ENCODE measurements at regions not wholly inside any gene's neighbourhood (a gene's known extent, or its start where the extent isn't known, plus 50 kb on each side); places are given as distances from the start of the nearest gene placed in this dataset.
A peak's percentile ranks its signal among the peaks of the same experiment; 100 is the strongest.
"Not testable (repeated sequence)": the region's sequence is repeated elsewhere in the genome, so short reads cannot be mapped to it uniquely, and the experiment has no call there.

DNA sequence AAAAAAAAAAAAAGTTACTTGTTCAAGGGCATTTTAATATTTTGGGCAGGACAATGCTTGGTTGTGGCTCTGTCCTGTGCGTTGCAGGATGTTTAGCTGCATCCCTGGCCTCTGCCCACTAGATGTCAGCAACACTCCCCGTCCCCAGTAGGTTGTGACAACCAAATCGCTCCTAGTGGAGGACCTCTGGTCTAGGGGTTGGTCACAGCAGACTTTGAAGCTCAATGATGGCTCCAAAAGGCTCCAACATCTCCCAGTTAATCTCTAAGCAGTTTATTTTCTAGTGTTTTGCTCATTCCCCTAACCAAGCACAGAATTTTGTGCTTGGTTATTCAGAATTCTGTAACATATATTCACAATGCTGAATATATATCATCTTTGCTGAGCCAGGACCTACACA lies 67.0 kb downstream of the CHRNA1 start:
- peak; percentile 54 to 57 for DNase-seq

DNA sequence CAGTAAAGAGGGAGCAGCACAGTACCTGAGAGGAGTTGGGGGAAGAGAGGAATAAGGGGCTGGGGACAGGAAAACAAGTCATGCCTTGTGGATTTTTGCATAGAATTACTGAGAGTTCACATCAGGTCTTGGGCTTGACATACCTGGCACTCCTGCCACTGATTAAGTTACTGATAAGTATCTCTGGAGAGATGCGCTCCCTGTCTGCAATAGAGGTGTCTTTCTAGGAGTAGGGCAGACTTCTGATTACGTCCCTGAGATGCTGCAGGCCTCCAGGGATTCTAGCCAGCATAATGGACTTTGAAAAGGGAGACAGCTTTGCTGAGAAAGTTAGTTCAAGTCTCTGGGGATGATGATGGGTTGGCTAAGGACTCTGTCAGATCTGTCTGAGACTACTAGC lies 69.4 kb downstream of the CHRNA1 start:
- no peak for DNase-seq

DNA sequence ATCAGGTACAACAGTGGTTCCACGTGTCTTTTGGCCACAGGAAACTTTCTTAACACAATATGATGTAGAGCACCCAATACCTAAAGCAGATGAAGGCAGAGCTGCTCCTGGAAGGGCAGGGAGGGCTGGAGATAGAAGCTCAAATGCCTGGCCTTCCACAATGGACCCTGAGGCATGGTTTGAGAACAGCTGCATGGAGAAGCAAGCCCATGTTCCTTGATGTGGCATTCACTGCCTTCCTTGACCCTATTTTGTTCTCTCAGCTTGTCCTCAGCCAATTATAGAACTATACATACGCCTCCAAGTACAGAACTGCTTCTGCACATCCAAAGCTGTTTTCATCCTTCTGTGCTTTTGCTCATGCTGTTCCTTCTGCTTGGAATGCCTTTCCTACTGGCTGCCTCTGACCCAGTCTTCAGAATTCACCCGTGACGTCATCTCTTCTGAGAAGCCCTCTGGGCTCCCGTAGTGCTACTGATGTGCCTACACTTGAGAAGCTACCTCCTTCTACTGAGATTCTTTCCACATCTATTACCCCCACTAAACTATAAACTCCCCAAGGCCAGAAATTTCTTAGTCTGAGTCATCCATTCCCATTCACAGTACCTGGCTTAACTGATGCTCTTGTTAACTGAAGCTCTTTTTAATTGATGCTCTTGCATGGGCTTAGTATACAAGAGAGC lies 69.9 kb downstream of the CHRNA1 start:
- no peak for DNase-seq

DNA sequence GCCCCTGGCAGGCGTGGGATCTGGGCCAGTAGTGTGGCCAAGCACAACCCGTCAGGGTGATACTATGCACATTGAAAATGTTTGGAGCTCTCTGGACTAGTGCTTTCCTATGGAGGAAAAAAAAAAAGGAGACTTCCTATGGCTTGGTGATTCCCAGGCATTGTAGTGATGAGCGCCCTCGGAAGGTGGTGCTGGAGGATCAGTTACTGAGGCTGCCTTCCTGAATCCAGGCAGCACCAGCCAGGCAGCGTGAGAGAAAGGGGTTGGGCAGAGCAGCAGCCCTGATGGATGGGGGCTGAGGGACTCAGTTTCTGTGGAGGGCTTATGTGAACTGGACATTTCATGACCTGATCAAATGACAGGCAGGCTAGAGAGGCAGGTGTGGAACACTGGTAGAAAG lies 70.9 kb downstream of the CHRNA1 start:
- DNase-seq = no peak

DNA sequence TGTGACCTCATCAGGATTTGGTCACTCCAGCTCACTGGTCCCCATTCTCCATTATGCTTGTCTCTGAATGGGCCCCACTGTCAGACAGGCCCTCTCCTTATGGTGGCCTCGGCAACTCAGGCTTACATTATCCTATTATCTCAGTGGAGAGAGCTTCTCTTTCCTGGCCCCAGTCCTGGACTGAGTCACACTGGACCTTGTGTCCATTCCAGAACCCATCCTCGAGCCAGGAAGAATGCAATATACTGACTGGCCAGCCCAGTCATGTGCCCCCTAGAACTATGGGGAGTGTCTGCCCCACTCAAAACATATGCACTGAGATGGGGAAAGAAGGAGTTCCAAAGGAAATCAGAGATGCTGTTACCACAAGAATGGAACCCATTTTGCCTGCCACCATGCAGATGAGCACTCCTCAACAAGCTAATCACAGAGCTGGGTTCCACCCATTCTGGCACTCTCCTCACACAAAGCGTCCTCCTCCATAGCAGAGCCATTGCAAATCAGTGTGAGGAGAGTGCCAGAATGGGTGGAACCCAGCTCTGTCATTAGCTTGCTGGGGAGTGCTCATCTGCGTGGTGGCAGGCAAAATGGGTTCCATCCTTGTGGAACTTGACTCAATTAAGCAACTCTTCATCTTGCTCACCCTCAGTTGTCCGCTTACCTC lies 71.9 kb downstream of the CHRNA1 start:
- no peak for DNase-seq

DNA sequence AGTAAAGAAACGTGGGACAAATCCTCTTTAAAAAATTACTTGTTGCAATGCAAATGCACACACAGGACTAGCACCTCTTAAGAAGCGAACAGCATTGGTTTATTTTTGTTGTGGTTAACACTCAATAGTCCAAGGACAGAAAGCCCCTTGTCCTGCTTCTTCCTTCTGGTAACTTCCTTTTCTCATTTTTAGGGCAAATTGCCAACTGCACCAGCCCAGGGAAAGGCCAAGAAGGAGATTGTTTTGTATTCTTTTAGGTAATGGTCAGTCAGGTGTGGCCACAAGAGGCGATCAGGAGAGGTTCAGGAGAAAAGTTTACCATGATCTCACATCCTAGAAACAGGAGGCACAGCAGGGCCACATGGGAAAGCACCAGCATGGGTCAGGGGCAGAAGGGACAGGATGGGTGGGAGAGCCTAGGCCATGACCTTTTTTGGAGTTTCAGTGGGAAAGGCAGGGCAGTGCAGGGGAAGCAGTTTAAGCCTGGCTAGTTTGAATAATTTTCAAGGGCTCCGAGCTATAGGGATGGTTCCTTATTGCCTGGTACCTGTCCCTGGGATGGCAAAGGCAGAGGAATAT lies 73.0 kb downstream of the CHRNA1 start:
- no peak for DNase-seq

DNA sequence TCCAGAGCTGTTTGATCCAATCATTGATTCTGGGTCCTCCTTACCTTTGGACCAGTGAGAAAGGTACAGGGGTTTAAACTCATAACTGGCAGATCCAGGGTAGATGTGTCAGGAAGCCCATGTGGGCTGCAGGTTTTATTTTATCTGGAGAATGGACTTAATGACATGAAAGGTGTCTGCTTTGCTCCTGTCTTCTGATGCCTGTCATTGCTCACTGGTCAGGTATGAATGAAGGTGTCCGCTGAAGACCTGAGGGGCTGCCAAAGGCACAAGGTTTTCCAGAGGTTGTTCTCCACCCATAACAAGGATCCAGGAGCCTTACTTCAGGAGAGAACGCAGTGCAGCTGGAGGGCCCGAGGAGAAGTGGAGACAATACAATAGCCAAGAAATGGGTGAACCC lies 74.2 kb downstream of the CHRNA1 start:
- no peak for DNase-seq

DNA sequence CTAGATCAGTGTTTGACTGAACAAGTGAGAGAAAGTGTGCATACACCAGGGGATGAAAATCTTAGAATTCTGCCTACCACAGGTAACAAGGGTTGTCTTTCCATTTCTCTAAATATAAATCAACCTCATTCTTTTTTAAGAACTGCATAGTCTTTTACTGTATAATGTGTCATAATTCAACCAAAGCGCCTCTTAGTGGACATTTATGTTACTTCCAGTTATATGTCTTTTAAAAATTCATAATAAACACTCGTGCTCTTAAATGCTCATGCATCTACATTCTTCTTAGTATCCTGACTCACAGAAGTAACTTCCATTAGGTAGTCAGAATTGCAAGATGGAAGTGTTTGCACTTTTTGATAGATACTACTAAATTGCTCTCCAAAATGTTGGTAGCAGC lies 76.2 kb downstream of the CHRNA1 start:
- no peak for DNase-seq

DNA sequence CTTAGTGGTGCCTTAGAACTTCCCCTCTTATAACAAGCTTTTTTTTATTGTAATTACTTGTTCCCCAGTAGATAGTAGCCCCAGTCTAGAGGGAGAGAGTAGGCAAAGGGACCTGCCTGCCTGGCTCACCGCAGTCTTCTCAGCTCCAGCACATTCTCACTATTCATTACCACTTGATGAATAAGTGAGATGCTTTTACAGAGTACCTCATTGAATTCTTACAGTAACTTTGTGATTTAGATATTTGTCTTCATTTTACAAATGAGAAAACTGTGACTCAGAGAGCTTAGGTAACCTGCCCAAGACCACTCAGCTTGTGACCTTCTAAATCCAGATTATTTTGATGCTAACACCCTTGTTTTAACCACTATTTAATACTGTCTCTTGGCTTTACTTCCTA lies 77.8 kb downstream of the CHRNA1 start:
- no peak for DNase-seq

DNA sequence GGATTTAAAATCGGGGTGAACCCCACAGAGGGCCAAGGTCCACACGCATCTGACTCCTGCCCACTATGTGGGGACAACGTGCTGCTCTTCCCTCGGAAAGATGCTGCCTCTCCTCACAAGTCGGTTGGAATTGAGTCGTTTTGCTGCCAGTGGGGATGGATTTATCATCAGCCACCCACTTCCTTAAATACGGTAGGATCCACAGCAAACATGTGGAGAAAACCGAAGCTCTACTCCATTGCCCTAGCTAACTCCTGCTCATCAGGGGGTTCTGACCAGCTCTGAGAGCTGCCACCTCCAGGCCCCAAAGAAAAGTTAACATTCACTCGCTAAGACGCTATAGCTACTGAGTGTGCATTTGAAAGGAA lies 80.9 kb downstream of the CHRNA1 start:
- no peak for DNase-seq

DNA sequence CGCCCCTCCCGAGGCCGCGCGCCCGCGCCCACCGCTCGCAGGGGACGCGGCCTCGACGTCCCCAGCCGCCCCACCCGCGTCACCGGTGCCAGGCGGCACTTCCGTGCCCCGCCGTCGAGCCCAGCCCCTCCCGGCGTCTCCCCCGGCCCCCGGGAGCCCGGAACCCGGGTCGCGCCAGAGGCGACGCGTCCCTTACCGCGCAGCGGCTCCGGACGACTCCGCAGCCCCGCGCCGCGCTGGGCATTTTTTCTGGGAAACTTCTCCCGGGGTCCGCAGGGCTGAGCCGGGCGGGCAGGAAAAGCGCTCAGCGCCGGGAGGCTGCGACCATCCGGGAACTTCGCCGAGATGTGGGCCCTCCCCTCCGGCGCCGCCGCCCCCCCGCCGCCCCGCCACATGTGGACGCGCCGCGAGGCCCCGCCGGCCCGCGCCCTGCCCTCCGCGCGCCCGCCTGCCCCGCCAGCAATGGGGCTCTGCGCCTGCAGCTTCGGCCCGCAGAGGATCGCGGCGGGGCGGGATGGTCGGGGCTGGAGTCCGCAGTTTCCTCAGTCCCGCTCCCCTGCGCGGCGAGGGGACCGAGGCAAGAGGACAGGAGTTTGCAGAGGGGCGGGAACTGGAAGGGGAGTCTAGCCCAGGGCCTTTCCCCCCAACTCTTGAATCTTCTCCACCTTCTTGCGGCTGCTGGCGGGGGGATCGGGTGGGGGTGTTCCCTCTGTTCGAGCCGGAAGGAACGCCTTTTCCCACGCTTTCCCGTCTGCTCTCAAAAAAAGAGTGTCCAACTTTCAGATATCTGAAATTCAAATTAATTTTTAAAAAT lies 81.5 kb downstream of the CHRNA1 start:
- peak; percentile 32 to 49 for DNase-seq

DNA sequence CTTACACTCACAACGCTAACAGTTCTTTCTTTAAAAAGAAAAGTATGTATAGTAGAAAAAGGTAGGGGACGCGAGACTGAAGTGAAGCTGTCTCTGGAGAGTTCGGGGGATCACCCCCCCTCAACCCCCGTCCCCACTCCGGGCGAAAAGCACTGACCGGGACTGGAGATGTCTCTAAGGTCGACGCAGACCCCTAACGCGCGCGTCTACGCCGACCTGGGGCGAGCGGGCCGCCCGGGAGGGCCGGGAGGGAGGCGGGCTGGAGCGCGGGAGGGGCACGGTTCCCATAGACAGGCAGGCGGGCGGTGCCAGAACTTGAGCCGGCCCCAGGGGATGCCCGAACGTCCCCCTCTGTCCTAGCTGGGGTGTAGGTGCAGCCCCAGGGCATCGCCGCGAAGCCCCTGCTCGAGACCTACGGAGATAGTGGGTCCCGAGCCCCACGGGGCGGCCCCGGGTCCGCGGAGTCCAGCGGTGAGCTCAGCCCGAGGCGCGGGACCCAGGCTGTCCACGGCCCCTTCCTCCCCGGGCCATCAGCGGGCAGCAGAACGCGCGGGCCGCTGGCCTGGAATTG lies 82.2 kb downstream of the CHRNA1 start:
- peak; percentile 22 to 29 for DNase-seq

DNA sequence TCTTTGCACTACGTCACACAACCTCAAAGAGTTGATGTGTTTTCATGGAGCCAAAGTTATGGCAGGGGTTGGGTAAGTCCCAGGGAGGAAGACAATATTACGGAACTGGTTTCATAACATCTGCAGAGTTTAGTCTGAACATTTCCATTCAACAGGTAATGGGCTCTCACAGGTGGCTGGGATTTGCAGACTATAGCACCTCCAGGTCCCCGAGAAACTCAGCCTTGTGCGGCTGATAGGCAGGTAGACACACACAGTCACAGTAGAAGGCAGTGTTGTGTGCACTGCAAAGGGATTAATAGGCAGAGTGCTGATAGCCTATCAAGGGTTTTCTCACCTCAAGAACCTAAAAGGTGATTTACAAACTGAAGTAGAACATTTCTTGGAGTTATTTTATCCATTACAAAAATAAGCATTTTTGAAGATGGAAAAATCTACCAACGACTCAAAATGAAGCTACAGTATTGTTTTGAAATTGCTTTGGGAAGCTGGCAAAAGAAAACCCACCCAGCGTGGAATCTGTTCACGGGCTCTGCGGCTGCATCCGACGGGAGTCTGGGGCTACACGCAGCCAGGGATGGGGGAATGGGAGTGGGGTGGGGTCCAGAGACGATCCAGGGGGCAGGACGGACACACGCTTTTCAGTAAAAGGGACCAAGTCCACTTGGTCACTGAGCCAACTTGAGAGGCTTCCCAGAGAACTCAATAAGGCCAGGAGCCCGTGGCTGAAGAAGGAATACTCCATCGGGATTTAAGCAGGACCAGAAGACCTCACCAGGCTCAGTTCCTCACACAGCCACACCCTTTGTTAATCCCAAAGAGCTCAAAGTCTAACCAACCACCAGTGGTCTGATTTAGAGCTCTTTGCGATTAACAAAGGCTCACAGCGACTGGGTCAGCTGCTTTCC lies 82.9 kb downstream of the CHRNA1 start:
- DNase-seq = no peak

DNA sequence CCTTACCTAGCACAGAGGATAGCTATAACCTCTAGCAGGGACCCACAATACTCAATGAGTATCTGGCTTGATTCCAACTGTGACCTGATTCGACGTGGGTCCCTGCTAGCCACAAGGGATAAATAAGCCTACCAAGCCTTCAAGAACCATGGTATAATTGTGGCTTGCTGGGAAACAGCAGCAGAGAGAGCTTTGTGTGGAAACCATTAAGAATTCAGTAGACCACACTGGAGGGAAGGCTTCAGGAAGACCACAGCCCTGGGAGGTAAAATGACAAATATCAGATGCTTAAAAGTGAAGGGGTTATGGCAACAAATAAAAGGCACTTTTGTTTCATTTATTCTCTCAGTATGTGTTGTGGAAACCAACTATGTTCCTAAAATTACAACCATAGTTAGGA lies 82.6 kb upstream of the WIPF1 start:
- DNase-seq = no peak

DNA sequence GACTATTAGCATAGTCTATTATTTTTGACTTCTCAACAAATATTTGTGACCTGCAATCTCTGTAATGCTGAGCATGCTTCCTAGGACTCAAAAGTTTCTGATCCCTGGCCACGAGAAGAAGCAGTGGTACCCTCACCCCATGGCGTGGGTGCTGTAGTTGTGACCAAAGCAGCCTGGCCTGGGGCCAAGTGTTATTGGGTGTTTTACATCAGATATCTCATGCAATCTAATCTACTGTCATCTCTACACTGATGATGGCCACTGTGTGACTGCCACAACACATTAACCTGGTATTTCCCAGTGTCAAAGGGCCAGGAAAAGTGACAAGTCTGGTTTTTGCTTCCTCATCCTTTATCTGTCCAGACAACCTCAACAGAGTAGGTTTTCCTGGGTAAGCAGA lies 80.8 kb upstream of the WIPF1 start:
- DNase-seq = no peak

DNA sequence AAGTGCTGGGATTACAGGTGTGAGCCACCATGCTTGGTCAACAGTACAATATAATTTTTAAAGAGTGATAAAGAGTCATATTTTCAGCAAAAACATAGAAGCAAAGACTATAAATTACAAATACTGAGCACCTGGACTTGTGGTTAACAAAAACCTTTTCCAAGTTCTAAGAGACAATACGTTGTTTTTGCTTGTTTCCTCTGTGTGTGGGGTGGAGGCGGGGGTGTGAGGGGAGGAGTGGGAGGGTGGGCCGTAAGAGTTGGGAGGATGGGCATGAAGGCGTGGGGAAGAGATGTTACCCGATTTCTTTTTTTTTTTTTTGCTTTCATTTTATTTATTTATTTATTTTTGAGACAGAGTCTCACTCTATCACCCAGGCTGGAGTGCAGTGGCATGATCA lies 78.0 kb upstream of the WIPF1 start:
- no peak for DNase-seq

DNA sequence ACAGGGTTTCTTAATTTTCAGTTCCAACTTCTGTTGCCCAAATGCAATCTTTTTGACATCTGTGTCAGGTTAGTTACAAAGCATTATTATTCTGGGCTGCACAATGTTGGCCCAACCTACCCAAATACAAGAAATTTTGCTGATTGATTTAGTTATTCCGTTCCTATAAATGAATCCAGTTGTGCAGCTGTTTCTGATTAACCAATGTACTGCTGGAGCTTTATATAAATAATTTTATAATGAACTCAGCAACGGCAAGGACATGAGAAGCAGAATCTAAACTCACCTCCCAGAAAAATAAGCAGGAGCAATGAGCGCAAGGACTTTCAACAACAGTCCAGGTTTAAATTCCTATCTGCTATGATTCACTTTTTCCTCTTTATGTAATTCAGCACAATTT lies 76.3 kb upstream of the WIPF1 start:
- DNase-seq = no peak

DNA sequence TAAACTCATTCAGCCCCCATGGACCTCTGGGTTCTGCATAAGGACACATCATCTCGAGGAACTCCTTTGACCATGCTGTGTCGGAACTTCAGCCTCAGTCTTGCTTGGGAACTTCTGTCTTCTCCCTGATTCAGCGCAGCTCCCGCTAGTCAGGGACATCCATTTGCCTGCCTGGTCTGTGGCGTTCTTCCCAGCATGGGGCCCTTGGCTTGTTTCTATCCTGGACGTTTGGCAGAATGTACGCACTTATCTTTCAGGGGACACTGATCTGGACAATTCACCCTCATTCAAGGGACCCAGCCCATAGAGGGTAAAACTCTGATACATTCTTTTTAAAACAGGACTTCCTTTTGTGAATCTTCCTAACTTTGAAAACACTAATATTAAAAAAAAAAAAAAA lies 75.8 kb upstream of the WIPF1 start:
- DNase-seq = no peak

DNA sequence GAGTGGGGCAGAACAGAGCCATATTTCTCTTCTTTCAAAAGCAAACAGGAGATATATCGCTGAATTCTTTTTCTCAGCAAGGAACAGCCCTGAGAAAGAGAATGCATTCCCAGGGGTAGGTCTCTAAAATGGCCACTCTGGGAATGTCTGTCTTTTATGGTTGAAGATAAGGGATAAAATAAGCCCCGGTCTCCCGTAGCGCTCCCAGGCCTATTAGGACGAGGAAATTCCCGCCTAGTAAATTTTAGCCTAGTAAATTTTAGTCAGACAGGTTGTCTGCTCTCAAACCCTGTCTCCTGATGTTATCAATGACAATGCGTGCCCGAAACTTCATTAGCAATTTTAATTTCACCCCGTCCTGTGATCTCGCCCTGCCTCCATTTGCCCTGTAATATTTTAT lies 73.9 kb upstream of the WIPF1 start:
- not testable (repeated sequence) for DNase-seq

DNA sequence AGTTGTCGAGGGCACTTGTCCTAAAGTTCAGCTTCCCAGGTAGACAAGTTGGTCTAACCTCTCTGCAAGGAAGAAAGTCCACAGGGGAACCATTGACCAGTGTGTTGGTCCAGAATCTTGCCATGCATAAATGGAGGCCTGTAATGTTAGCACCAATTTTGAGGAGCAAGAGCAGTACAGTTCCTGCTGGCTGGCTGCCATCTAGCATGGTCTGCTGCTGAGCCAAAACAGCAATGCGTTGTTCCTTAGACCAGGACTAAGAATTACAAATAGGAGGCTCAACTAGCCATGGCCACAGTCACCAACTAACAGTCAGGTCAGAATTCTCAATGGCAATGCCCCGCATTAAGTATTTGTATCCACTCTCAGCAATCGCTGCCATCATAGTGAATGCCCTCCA lies 72.8 kb upstream of the WIPF1 start:
- no peak for DNase-seq

DNA sequence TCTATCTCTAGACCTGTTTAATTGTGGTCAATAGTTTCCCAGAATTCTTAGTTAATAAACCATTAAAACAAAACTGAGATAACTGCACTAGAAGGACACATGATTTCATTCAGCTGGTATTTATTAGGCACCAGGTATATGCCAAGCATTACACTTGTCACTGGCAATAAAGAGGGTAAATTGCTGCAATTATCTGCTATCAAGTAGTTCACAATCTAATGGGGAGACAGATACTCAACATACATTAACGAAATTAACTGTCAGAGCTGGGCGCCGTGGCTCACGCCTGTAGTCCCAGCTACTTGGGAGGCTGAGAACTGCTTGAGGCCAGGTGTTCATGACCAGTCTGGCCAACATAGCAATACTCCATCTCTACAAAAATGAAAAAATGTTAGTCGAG lies 71.7 kb upstream of the WIPF1 start:
- no peak for DNase-seq

DNA sequence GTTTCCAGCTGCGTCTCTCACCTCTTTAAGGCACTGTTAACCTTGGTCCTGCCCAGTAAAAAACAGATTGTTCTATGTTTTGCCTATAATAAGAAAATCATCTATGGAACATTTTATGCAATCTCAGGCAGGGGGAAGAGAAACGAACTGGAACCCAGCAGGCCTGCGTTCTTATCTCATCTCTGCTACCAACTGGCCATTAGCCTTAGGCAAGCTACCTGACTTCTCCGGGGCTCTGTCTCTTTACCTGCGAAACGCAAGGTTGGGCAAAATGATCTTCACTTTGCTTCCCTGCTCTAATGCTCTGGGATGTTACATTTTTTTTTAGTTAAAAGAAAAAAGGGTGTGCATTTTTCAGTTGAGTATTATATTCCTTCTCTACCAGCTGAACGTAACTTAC lies 70.5 kb upstream of the WIPF1 start:
- no peak for DNase-seq
